Osteocyte (in vitro differentiated cells): ENCODE measurements at regions not wholly inside any gene's neighbourhood (a gene's known extent, or its start where the extent isn't known, plus 50 kb on each side); places are given as distances from the start of the nearest gene placed in this dataset.

Source experiments
- DNase-seq: peaks from one replicate; pipeline ENCODE4 v3.0.0; 2021; ENCODE audit warnings: mixed read lengths; ENCODE audit not compliant: unreplicated experiment; ENCODE audit errors: extremely low spot score
- H3K27ac Mint-ChIP-seq: one replicate; pipeline ENCODE4 v1.8.0; 2021; ENCODE audit warnings: mild to moderate bottlenecking, mixed read lengths; ENCODE audit not compliant: unreplicated experiment
- H3K27me3 Mint-ChIP-seq: one replicate; pipeline ENCODE4 v1.8.0; 2021; ENCODE audit warnings: mixed read lengths; ENCODE audit not compliant: unreplicated experiment
- H3K36me3 Mint-ChIP-seq: one replicate; pipeline ENCODE4 v1.8.0; 2021; ENCODE audit warnings: mixed read lengths; ENCODE audit not compliant: unreplicated experiment
- H3K4me1 Mint-ChIP-seq: one replicate; pipeline ENCODE4 v1.8.0; 2021; ENCODE audit warnings: mixed read lengths; ENCODE audit not compliant: unreplicated experiment
- H3K4me3 Mint-ChIP-seq: one replicate; pipeline ENCODE4 v1.8.0; 2021; ENCODE audit warnings: mild to moderate bottlenecking, moderate library complexity, mixed read lengths; ENCODE audit not compliant: unreplicated experiment
- H3K9me3 Mint-ChIP-seq: one replicate; pipeline ENCODE4 v1.8.0; 2021; ENCODE audit warnings: mixed read lengths; ENCODE audit not compliant: unreplicated experiment
- CTCF ChIP-seq: fragments of 200-600 bp; sonication (generic); IDR thresholded peaks from 2 replicates; pipeline ENCODE4 v1.5.0; 2021; ENCODE audit warnings: antibody characterized with exemption, mild to moderate bottlenecking, moderate library complexity

- no peak overlapping the region for H3K4me3 Mint-ChIP-seq
- no peaks in the 10 kb centered on the region for H3K9me3 Mint-ChIP-seq
- no peak for TF ChIP-seq CTCF
- no peaks in the 10 kb centered on the region for H3K36me3 Mint-ChIP-seq
- H3K4me1 Mint-ChIP-seq: peaks cover 35% of the 10 kb centered on the region
- H3K27me3 Mint-ChIP-seq: peaks cover 4% of the 10 kb centered on the region
- no peak for DNase-seq
- peak overlapping the region; percentile 77 for H3K27ac Mint-ChIP-seq
These were observed 65.5 kb downstream of the ING1 start for GRCh38 chr13:110779022-110779421.

- Mint-ChIP-seq H3K27ac (peak overlapping the region; percentile 40), H3K4me3 (no peak overlapping the region), H3K9me3 (no peaks in the 10 kb centered on the region), H3K36me3 (no peaks in the 10 kb centered on the region), H3K27me3 (peaks cover 10% of the 10 kb centered on the region), H3K4me1 (peaks cover 35% of the 10 kb centered on the region)
- no peak for TF ChIP-seq CTCF
- DNase-seq: no peak
These were observed 66.9 kb downstream of the ING1 start for GRCh38 chr13:110780422-110780821.

GRCh38 chr13:110782185-110782584 lies 68.7 kb downstream of the ING1 start:
- Mint-ChIP-seq H3K4me3 (no peak overlapping the region), H3K9me3 (no peaks in the 10 kb centered on the region), H3K27ac (no peak overlapping the region), H3K4me1 (peaks cover 29% of the 10 kb centered on the region), H3K27me3 (peaks cover 24% of the 10 kb centered on the region), H3K36me3 (no peaks in the 10 kb centered on the region)
- no peak for DNase-seq
- no peak for TF ChIP-seq CTCF

GRCh38 chr13:110784704-110785103 lies 71.2 kb downstream of the ING1 start:
- H3K4me1 Mint-ChIP-seq: peaks cover 13% of the 10 kb centered on the region
- no peaks in the 10 kb centered on the region for H3K36me3 Mint-ChIP-seq
- DNase-seq: no peak
- TF ChIP-seq CTCF: no peak
- H3K27me3 Mint-ChIP-seq: peaks cover 33% of the 10 kb centered on the region
- no peak overlapping the region for H3K4me3 Mint-ChIP-seq
- H3K27ac Mint-ChIP-seq: no peak overlapping the region
- no peaks in the 10 kb centered on the region for H3K9me3 Mint-ChIP-seq

- Mint-ChIP-seq H3K4me3 (no peak overlapping the region), H3K27ac (no peak overlapping the region), H3K36me3 (no peaks in the 10 kb centered on the region), H3K4me1 (no peaks in the 10 kb centered on the region), H3K9me3 (peaks cover 12% of the 10 kb centered on the region), H3K27me3 (peaks cover 29% of the 10 kb centered on the region)
- no peak for DNase-seq
- TF ChIP-seq CTCF: no peak
These were observed 75.3 kb downstream of the ING1 start for GRCh38 chr13:110788778-110789177.
